Amniotic stem cell (primary cell): ENCODE measurements at regions not wholly inside any gene's neighbourhood (a gene's known extent, or its start where the extent isn't known, plus 50 kb on each side); places are given as distances from the start of the nearest gene placed in this dataset.
"Not testable (repeated sequence)": the region's sequence is repeated elsewhere in the genome, so short reads cannot be mapped to it uniquely, and the experiment has no call there.

ENCODE experiments used
- DNase-seq: peaks from one replicate; lab custom pipeline; 2025; lab: John Stamatoyannopoulos, UW

- DNase-seq, result no peak
Observed at GRCh38 chr1:194684636-194685035, 1498.2 kb upstream of the B3GALT2 start.

GRCh38 chr1:194658090-194658439, 1471.7 kb upstream of the B3GALT2 start:
- no peak for DNase-seq

GRCh38 chr1:194654956-194655355, 1468.5 kb upstream of the B3GALT2 start:
- no peak for DNase-seq

DNA sequence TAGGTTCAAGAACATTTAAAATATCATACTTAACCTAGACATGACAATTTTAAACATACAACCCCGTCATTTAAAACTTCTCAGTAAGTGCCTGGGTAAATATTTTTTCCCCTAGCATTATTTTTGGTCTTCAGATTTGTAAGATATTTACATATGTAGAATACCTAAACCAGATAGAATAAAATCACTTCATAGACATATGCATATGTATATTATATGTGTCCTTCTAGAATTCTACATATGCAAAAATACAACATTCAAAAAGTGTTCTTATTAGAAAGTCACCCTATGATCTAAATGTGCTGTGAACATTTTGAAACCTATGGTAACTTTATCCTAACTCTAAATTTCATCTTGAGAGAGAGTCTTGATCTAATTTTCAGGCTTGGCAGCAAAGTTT, 1467.0 kb upstream of the B3GALT2 start:
- DNase-seq, result no peak

GRCh38 chr1:194647118-194647517, 1460.7 kb upstream of the B3GALT2 start:
- no peak for DNase-seq

DNA sequence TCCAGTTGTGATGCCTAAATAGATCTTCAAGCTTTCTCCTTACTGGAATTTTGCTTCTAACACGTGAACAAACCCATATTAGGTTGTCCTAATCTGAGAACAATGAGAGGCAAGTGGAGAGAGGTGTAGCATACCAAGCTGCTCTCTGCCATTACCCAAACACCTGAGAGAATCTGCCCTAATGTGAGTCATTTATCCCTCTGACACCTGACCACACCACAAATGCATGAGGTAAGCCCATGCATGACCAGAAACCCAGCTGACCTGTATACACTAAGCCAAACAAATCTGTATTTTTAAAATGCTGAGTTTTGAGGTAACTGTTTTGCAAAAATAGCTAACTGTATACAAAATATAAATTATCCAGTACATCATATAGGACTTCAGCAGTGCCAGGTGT, 1458.1 kb upstream of the B3GALT2 start:
- no peak for DNase-seq

DNA sequence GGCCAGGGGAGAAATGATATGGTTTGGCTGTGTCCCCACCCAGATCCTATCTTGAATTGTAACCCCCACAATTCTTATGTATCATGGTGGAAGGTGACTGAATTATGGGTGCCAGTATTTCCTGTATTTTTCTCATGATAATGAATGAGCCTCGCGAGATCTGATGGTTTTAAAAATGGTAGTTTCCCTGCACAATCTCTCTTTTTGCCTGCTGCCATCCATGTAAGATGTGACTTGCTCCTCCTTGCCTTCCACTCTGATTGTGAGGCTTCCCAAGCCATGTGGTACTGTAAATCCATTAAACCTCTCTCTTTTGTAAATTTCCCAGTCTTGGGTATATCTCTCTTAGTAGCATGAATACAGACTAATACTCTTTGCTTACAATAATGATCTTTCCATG, 1453.9 kb upstream of the B3GALT2 start:
- no peak for DNase-seq

DNA sequence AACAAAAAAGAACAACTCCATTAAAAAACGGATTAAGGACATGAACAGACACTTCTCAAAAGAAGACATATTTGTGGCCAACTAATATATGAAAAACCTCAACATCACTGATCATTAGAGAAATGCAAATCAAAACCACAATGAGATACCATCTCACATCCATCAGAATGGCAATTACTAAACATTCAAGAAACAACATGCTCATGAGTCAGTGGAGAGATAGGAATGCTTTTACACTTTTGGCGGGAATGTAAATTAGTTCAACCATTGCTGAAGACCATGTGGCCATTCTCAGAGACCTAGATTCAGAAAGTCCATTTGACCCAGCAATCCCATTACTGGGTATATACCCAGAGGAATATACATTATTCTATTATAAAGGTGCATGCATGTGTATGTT, 1442.6 kb upstream of the B3GALT2 start:
- DNase-seq, result no peak

DNA sequence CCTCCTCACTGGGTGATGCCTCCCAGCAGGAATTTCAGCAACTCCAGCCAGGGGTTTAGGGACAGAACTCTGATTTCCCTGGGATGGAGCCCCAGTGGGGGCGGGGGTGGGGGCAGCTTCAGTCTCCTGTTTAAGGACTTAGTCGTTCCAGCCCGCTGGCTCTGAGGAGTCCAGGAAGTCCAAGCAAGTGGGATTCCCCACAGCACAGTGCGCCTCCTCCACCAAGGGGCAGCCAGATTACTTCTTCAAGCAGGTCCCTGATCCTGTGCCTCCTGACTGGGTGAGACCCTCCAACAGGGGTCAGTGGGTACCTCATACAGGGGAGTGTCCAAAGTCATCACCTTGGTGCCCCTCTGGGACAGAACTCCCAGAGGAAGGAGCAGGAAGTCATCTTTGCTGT, 1438.4 kb upstream of the B3GALT2 start:
- no peak for DNase-seq

GRCh38 chr1:194618101-194618500, 1431.7 kb upstream of the B3GALT2 start:
- DNase-seq, result no peak

DNA sequence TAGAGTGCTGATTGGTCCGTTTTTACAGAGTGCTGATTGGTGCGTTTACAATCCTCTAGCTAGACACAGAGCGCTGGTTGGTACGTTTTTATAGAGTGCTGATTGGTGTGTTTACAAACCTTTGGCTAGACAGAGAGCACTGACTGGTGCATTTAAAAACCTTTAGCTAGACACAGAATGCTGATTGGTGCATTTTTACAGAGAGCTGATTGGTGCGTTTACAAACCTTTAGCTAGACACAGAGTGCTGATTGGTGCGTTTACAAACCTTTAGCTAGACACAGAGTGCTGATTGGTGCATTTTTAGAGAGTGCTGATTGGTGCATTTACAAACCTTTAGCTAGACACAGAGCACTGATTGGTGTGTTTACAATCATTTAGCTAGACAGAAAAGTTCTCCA, 1430.9 kb upstream of the B3GALT2 start:
- not testable (repeated sequence) for DNase-seq

DNA sequence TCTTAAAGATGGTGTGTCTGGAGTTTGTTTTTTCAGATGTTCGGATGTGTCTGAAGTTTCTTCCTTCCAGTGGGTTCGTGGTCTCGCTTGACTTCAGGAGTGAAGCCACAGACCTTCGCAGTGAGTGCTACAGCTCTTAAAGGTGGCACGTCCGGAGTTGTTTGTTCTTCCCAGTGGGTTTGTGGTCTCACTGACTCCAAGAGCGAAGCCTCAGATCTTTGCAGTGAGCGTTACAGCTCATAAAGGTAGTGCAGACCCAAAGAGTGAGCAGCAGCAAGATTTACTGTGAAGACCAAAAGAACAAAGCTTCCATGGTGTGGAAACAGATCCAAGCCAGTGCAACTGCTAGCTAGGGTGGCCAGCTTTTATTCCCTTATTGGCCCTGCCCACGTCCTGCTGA, 1430.4 kb upstream of the B3GALT2 start:
- no peak for DNase-seq

DNA sequence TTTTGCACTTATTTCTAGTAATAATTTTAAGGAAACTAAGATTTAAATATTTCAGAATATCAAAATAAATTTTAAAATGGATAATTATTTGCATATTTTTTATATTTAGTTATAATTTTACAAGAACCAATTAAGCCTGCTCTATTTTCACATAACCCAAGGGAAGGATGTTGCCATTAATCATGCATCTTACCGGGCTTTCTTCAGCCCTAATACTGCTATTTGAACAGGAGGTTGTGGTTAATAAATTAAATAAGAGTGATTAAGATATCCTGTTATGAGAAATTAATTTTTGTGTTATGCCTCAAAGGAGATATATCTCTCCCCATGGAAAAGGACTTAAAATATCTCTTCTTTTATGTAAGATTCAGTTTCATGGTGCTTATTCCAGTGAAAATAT, 1415.8 kb upstream of the B3GALT2 start:
- no peak for DNase-seq

GRCh38 chr1:194600716-194601115, 1414.3 kb upstream of the B3GALT2 start:
- DNase-seq, result no peak

- no peak for DNase-seq
Observed at GRCh38 chr1:194598098-194598497, 1411.7 kb upstream of the B3GALT2 start.

GRCh38 chr1:194586302-194586701, 1399.9 kb upstream of the B3GALT2 start:
- DNase-seq, result no peak

DNA sequence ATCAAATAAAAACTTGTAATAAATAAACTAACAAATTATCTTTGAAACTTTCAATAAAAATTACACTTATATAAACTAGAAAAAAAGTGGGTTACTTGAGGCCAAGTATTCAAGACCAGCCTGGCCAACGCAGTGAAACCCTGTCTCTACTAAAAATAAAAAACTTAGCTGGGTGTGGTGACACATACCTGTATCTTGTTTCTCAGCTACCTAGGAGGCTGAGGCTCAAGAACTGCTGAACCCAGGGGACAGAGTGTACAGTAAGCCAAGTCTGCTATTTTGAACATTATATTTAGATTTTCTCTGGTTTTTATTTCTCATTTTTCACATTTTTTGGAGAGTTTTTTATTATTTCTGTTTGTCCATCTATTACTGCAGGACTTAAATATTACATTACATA, 1397.6 kb upstream of the B3GALT2 start:
- DNase-seq, result no peak

- no peak for DNase-seq
Observed at GRCh38 chr1:194570476-194570875, 1384.1 kb upstream of the B3GALT2 start.

- DNase-seq, result no peak
Observed at GRCh38 chr1:194568610-194569009, 1382.2 kb upstream of the B3GALT2 start.

DNA sequence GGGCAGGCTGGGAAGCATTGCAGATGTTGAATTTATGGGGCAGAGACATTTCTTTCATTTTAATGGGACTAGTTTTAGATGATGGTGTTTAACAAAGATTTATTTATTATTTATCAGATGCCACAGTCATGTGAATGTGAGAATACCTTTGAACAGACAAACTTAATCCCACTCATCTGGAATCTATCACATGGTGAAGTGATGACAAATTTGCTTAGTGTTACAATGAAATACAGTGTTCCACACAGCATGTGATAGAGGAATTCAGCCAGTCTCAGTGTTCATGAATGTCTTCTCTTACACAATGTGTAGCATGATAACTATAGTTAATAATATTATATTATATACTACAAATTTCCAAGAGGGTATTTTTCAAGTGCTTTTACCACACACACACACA, 1361.7 kb upstream of the B3GALT2 start:
- DNase-seq, result no peak

- DNase-seq, result no peak
Observed at GRCh38 chr1:194544012-194544411, 1357.6 kb upstream of the B3GALT2 start.

DNA sequence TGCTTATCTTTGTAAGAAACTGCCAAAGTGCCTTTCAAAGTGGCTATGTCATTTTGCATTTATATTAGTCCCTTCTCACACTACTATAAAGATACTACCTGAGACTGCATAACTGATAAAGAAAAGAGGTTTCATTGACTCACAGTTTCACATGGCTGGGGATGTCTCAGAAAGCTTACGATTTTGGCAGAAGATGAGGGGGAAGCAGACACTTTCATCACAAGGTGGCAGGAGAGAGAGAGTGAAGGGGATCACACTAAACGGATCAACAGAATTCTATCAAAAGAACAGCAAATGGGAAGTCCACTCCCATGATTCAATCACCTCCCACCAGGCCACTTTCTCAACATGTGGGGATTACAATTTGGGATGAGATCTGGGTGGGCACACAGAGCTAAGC, 1352.0 kb upstream of the B3GALT2 start:
- DNase-seq, result no peak

DNA sequence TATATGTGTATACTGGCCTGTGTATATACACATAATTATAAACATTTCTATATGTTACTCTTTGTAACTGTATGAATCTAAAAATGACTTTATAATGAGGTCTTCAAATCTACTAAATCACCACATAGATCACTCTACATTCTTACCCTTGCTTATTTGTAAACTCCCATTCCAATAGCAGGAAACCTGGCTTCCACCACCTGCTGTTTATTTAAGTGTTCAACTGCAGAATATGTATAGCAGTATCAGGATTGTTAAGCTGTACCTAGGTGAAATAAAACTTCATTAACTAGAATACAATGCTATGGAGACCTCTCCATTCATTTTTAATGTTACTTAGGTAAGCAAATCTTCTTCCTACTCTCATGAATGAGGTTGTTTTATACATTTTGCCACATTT, 1351.1 kb upstream of the B3GALT2 start:
- no peak for DNase-seq

GRCh38 chr1:194535369-194535768, 1349.0 kb upstream of the B3GALT2 start:
- no peak for DNase-seq

DNA sequence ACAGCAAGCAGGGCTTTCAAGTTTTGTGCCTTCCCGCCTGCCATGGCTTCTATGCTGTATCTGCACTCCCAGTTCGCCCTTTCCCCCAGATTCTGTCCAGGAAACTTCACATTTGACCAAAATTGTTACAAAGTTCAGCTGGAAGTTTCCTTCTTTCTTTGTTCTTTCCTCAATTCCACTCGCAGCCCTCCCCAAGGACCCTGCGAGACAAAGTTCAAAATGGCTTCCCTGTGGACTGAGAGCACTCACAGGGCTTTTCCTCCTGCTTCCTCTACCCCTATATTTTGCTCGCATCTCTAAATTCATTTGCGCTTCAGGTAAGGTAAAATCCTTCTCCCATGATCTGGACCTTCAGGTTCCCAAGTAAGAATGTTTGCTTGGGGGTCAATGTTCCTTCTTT, 1348.4 kb upstream of the B3GALT2 start:
- no peak for DNase-seq
